ENCODE measurements at regions not wholly inside any gene's neighbourhood (a gene's known extent, or its start where the extent isn't known, plus 50 kb on each side); places are given as distances from the start of the nearest gene placed in this dataset.
"Not testable (repeated sequence)": the region's sequence is repeated elsewhere in the genome, so short reads cannot be mapped to it uniquely, and the experiment has no call there.

GRCh38 chr5:84961193-84961592 is 576.5 kb upstream of the EDIL3 start:
- DNase-seq (ENCODE audit: low read depth) = no peak

- DNase-seq (ENCODE audit: low read depth) = no peak
These were observed 577.2 kb upstream of the EDIL3 start for GRCh38 chr5:84961903-84962302.

- DNase-seq (ENCODE audit: low read depth) = no peak
These were observed 598.4 kb upstream of the EDIL3 start for GRCh38 chr5:84983093-84983492.

GRCh38 chr5:84985148-84985547 is 600.5 kb upstream of the EDIL3 start:
- no peak for DNase-seq (ENCODE audit: low read depth)

- no peak for DNase-seq (ENCODE audit: low read depth)
These were observed 602.0 kb upstream of the EDIL3 start for GRCh38 chr5:84986688-84987087.

- peak; percentile 1 for DNase-seq (ENCODE audit: low read depth)
These were observed 616.0 kb upstream of the EDIL3 start for GRCh38 chr5:85000671-85001070.

GRCh38 chr5:85002026-85002425 is 617.3 kb upstream of the EDIL3 start:
- DNase-seq (ENCODE audit: low read depth) = not testable (repeated sequence)

- DNase-seq (ENCODE audit: low read depth) = no peak
These were observed 625.4 kb upstream of the EDIL3 start for GRCh38 chr5:85010014-85010562.

GRCh38 chr5:85017261-85017660 is 632.6 kb upstream of the EDIL3 start:
- DNase-seq (ENCODE audit: low read depth) = peak; percentile 0

- DNase-seq (ENCODE audit: low read depth) = no peak
These were observed 645.8 kb upstream of the EDIL3 start for GRCh38 chr5:85030316-85031084.

GRCh38 chr5:85049020-85049419 is 664.3 kb upstream of the EDIL3 start:
- DNase-seq (ENCODE audit: low read depth) = peak; percentile 1

GRCh38 chr5:85052826-85053225 is 668.1 kb upstream of the EDIL3 start:
- no peak for DNase-seq (ENCODE audit: low read depth)

GRCh38 chr5:85069659-85070640 is 685.3 kb upstream of the EDIL3 start:
- DNase-seq (ENCODE audit: low read depth) = no peak

- no peak for DNase-seq (ENCODE audit: low read depth)
These were observed 692.9 kb upstream of the EDIL3 start for GRCh38 chr5:85077581-85077980.

GRCh38 chr5:85096421-85096820 is 711.7 kb upstream of the EDIL3 start:
- no peak for DNase-seq (ENCODE audit: low read depth)

GRCh38 chr5:85108471-85108870 is 723.8 kb upstream of the EDIL3 start:
- no peak for DNase-seq (ENCODE audit: low read depth)

GRCh38 chr5:85109616-85110015 is 724.9 kb upstream of the EDIL3 start:
- DNase-seq (ENCODE audit: low read depth) = no peak

GRCh38 chr5:85132269-85132668 is 747.6 kb upstream of the EDIL3 start:
- DNase-seq (ENCODE audit: low read depth) = no peak

- DNase-seq (ENCODE audit: low read depth) = no peak
These were observed 755.8 kb upstream of the EDIL3 start for GRCh38 chr5:85140471-85140870.

- no peak for DNase-seq (ENCODE audit: low read depth)
These were observed 758.5 kb upstream of the EDIL3 start for GRCh38 chr5:85143138-85143537.

GRCh38 chr5:85148701-85149100 is 764.0 kb upstream of the EDIL3 start:
- DNase-seq (ENCODE audit: low read depth) = no peak

- DNase-seq (ENCODE audit: low read depth) = no peak
These were observed 774.7 kb upstream of the EDIL3 start for GRCh38 chr5:85159395-85159794.

- DNase-seq (ENCODE audit: low read depth) = no peak
These were observed 783.8 kb upstream of the EDIL3 start for GRCh38 chr5:85168474-85168873.
